GM13977 (cell line): ENCODE measurements at regions not wholly inside any gene's neighbourhood (a gene's known extent, or its start where the extent isn't known, plus 50 kb on each side); places are given as distances from the start of the nearest gene placed in this dataset.

Experiments used
- DNase-seq: peaks from one replicate; pipeline ENCODE4 v3.0.0; 2012; ENCODE audit warnings: low spot score
- CTCF ChIP-seq: IDR thresholded peaks from 2 replicates; pipeline ENCODE4 v1.5.1; 2012; ENCODE audit warnings: mild to moderate bottlenecking, control low read depth; ENCODE audit not compliant: insufficient read depth; ENCODE audit errors: extremely low read depth, missing control alignments
- in situ Hi-C: fragments of 300-500 bp; cut with MboI; formaldehyde crosslinking; loops from one replicate; pipeline ENCODE4 v1.12.0; 2022; ENCODE audit warnings: low sequenced_read_pairs, low pct_unique_long_range_greater_than_20kb, mixed read lengths, inconsistent platforms; ENCODE audit not compliant: unreplicated experiment

DNA sequence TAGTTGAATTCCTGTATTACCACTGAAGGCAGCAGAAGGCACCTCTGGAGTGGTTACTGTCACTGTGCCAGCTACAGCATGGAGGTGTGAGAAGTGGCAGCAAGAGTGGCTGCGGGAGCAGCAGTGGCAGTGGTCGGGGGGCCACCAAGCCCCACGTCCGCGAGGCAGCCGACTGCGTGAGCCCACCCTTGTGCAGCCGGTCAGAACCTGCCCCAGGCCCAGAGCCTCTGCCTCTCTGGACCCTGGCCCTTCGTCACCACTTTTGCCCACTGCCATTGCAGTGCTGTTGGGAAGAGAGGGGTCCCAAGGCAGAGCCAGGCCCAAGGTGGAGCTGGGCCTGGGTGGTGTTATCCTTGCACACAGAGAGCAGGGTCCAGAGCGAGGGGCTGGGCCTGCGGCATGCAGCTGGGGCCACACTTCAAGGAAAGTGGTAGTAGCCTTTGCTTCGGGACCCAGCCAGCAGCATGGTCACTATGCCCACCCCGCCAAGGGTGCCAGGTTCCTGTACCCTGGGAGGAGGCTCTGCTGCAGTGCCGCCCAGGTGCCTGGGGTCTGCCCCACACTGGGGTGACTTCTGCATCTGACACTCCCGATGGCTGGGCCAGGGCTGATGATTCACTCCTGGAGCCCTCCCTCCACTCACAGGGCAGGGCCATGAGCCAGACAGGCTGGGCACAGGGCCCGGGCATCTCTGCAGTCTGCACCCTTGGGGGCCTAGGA is 450.1 kb upstream of the LRATD1 start:
- DNase-seq, result no peak
- in situ Hi-C loops, result no loop called here
- no peak for TF ChIP-seq CTCF

DNA sequence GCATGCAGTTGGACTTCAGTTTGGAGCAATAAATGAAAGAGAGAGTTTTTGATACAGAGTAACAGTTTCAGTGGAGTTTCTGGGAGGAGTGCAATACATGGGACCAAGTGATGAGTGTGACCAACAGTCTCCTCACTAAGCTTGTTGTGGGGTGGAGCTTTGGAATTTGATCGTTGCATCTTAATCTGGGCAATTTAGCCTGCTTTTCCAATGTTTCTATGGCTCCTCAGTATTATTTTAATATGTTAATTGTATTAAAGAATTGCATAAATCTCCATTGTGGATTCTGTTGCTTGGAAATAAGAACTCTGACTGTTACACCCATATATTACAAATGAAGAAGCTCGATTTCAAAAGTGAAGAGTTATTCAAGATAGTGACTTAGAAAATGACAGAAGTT is 446.6 kb upstream of the LRATD1 start:
- DNase-seq, result no peak
- no peak for TF ChIP-seq CTCF
- in situ Hi-C loops, result no loop called here

- no peak for TF ChIP-seq CTCF
- in situ Hi-C loops, result no loop called here
- DNase-seq, result no peak
These were observed 444.1 kb upstream of the LRATD1 start for GRCh38 chr2:14188446-14188845.

DNA sequence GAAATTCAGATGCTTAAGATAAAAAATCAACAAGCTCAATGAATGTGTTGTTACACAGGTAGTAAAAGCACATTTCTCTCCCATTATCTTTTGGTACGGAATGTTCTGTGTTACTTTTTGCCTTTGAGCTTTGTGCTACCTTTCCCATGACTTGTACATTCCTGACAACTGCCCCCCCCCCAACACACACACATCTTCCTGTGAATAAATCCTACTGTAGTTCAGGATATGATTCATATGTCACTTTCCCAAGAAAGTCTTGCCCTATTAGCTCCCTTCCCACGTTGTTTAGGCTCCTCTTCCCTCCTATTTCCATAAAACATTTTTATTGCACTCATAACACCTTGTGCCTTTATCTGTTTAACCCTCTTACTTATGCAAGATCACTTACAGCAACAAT is 442.6 kb upstream of the LRATD1 start:
- in situ Hi-C loops, result no loop called here
- TF ChIP-seq CTCF, result no peak
- no peak for DNase-seq

GRCh38 chr2:14194233-14194632 is 438.3 kb upstream of the LRATD1 start:
- no peak for DNase-seq
- in situ Hi-C loops, result no loop called here
- no peak for TF ChIP-seq CTCF

DNA sequence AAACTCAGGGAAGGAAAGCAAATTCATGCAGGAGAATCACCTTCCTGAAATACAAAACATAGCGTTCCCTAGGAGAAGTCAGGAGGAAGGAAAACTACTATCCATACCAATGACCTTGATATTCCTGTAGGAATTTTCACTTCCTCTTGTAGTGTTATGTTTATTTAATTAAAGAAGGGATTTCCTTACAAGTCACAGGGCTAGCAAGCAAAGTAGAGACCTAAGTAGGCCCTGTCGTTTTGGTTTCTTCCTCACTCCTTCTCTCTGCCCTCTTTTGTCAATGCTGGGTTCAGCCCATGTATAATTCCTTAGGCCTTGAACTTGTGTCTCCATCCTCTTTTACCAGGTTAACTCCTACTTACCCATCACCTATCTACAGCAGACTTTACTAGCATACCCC is 435.2 kb upstream of the LRATD1 start:
- in situ Hi-C loops, result no loop called here
- no peak for TF ChIP-seq CTCF
- DNase-seq, result no peak

DNA sequence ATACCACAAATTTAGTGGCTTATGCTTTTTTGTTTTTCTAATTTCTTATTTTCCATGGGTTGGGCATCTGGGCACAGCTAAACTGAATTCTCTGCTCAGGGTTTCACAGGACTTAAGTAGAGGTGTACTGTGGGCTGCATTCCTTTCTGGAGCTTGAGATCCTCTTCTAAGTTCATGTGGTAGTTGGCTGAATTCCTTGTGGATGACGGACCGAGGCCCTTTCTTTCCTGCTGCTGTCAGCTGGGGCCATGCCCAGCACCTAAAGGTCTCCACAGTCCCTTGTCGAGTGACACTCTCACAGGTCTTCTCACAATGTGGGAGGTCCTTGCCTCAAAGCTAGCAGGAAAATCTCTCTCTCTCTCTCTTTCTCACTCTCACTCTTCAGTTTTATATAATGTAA is 433.5 kb upstream of the LRATD1 start:
- in situ Hi-C loops, result no loop called here
- TF ChIP-seq CTCF, result no peak
- DNase-seq, result no peak
